GM13976 (cell line): ENCODE measurements at regions not wholly inside any gene's neighbourhood (a gene's known extent, or its start where the extent isn't known, plus 50 kb on each side); places are given as distances from the start of the nearest gene placed in this dataset.
"Not testable (repeated sequence)": the region's sequence is repeated elsewhere in the genome, so short reads cannot be mapped to it uniquely, and the experiment has no call there.

Experiments used
- DNase-seq: peaks from one replicate; pipeline ENCODE4 v3.0.0; 2012; ENCODE audit warnings: low spot score
- CTCF ChIP-seq: IDR thresholded peaks from 2 replicates; pipeline ENCODE4 v1.5.1; 2012; ENCODE audit warnings: borderline replicate concordance, mild to moderate bottlenecking; ENCODE audit not compliant: insufficient read depth; ENCODE audit errors: extremely low read depth, missing control alignments, control extremely low read depth
- in situ Hi-C: fragments of 300-500 bp; cut with MboI; formaldehyde crosslinking; loops from one replicate; pipeline ENCODE4 v1.12.0; 2022; ENCODE audit warnings: low sequenced_read_pairs, mixed read lengths, inconsistent platforms; ENCODE audit not compliant: unreplicated experiment

- no peak for TF ChIP-seq CTCF
- in situ Hi-C loops: no loop called here
- no peak for DNase-seq
Observed at GRCh38 chr2:62641410-62641843, 64.1 kb upstream of the EHBP1 start.

- no peak for DNase-seq
- no peak for TF ChIP-seq CTCF
- in situ Hi-C loops: no loop called here
Observed at GRCh38 chr2:62631160-62632085, 74.1 kb upstream of the EHBP1 start.

GRCh38 chr2:62630206-62630605, 75.3 kb upstream of the EHBP1 start:
- DNase-seq, in situ Hi-C loops: not testable (repeated sequence)

GRCh38 chr2:62629310-62629709, 76.2 kb upstream of the EHBP1 start:
- in situ Hi-C loops, DNase-seq: not testable (repeated sequence)

DNA sequence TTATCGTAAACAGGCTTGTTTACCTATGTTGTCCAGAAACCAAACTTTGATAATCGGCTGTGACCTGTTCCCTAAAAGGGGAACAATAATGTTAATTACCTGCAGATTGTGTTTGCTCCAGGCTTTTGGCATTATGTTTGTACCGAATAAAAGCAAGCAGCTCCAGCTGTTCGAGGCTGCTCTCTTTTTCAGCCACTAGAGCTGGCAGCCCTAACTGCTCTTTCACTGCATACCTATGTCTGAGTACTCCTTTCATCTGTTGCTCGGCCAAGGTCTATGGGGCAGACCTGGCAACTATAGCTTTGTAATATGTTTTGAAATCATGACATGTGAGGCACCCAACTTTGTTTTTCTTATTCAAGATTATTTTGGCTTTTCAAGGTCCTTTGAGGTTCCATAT, 77.8 kb upstream of the EHBP1 start:
- in situ Hi-C loops: no loop called here
- no peak for DNase-seq
- no peak for TF ChIP-seq CTCF

DNA sequence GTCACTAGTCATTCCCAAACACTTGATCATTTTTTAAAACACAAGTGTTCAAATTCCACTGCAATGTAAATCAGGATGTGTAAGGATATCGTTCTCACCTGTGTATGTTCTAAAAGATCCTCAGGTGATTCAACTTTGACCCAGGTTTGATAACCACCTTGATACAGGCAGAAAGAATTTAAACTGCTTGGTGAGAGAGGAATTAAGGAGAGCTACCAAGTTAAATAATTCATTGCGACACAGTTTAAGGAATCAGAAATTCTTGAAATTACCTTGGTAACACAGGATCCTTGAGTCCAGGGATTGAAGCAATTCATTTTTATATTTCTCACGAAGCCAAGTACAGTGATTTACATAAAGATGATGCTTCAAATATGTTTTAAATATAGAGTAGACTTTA, 80.7 kb upstream of the EHBP1 start:
- no peak for TF ChIP-seq CTCF
- in situ Hi-C loops: no loop called here
- no peak for DNase-seq

GRCh38 chr2:62616486-62616885, 89.0 kb upstream of the EHBP1 start:
- in situ Hi-C loops, DNase-seq: not testable (repeated sequence)

DNA sequence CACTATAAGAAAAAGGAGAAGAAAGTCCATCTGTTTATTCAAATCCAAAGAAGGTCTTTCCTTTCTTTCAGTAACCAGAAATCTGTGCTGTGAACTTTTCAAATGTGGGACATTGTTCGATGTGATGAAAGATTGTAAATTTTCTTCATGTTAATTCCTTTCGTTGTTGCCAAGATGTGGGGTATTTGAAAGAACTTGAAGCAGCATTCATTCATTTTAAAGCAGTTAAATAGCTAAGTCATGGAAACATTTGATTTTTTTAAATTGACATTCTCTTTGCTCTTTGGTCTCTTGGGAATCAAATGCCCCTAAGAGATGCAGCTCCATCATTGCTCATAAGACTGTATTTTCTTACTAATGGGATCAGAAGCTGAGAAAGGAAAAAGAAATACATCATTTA, 93.7 kb upstream of the EHBP1 start:
- TF ChIP-seq CTCF: no peak
- in situ Hi-C loops: no loop called here
- DNase-seq: no peak

- in situ Hi-C loops, DNase-seq: not testable (repeated sequence)
Observed at GRCh38 chr2:62605471-62605870, 99.5 kb upstream of the TMEM17 start.
